Calu3 (cell line): ENCODE measurements at regions not wholly inside any gene's neighbourhood (a gene's known extent, or its start where the extent isn't known, plus 50 kb on each side); places are given as distances from the start of the nearest gene placed in this dataset.

Experiments used
- BruUV-seq: library from RNA; stranded (reverse); fragments of 400-500 nt; replicated peaks from 2 replicates; lab custom pipeline; 2021; lab: Mats Ljungman, UMichigan
- CTCF ChIA-PET: fragments of 300-600 bp; sonication (Branson Sonifier 250); formaldehyde crosslinking; loops from one replicate; lab custom pipeline; 2022; ENCODE audit warnings: antibody characterized with exemption; lab: Charles Lee
- DNase-seq: peaks from one replicate; pipeline ENCODE4 v3.0.0; 2022
- H3K27ac Mint-ChIP-seq: one replicate; pipeline ENCODE4 v1.8.0; 2022; ENCODE audit warnings: mixed read lengths; ENCODE audit not compliant: unreplicated experiment
- H3K27me3 Mint-ChIP-seq: one replicate; pipeline ENCODE4 v1.8.0; 2022; ENCODE audit warnings: mixed read lengths; ENCODE audit not compliant: unreplicated experiment
- H3K36me3 Mint-ChIP-seq: one replicate; pipeline ENCODE4 v1.8.0; 2022; ENCODE audit warnings: mild to moderate bottlenecking, moderate library complexity, mixed read lengths; ENCODE audit not compliant: insufficient read depth, unreplicated experiment
- H3K4me1 Mint-ChIP-seq: one replicate; pipeline ENCODE4 v1.8.0; 2022; ENCODE audit warnings: mild to moderate bottlenecking, low read depth, mixed read lengths; ENCODE audit not compliant: unreplicated experiment
- H3K4me3 Mint-ChIP-seq: one replicate; pipeline ENCODE4 v1.8.0; 2022; ENCODE audit warnings: mild to moderate bottlenecking, low read depth, moderate library complexity, mixed read lengths; ENCODE audit not compliant: unreplicated experiment
- H3K9me3 Mint-ChIP-seq: one replicate; pipeline ENCODE4 v1.8.0; 2022; ENCODE audit warnings: low read depth, mixed read lengths; ENCODE audit not compliant: unreplicated experiment
- CTCF ChIP-seq: fragments of 200-600 bp; IDR thresholded peaks from one replicate; pipeline ENCODE4 v1.8.0; 2022; ENCODE audit warnings: antibody characterized with exemption; ENCODE audit not compliant: unreplicated experiment
- intact Hi-C: fragments of 100-400 bp; cut with micrococcal nuclease; formaldehyde crosslinking; loops from one replicate; pipeline ENCODE4 v1.10.0; 2022; ENCODE audit not compliant: unreplicated experiment

GRCh38 chr2:147031897-147032296 lies 812.9 kb upstream of the ACVR2A start:
- no peak for TF ChIP-seq CTCF
- CTCF ChIA-PET, result interaction anchor here (0.8 to 1.2 kb wide), 3 partner anchors 105 to 879 kb away, joined by 3 to 4 read pairs (median 3); no protein-coding TSS in a partner anchor
- BruUV-seq, result no TSS peak
- intact Hi-C loops, result loop anchor here (2.0 to 10.0 kb wide), 5 partner anchors 105 to 880 kb away; partner anchors contain the start of gene ACVR2A
- peaks cover 63% of the 10 kb centered on the region for H3K4me1 Mint-ChIP-seq
- H3K27ac Mint-ChIP-seq, result peak overlapping the region; percentile 79
- H3K9me3 Mint-ChIP-seq, result peaks cover 5% of the 10 kb centered on the region
- H3K4me3 Mint-ChIP-seq, result peak overlapping the region; percentile 64
- H3K27me3 Mint-ChIP-seq, result no peaks in the 10 kb centered on the region
- peaks cover 4% of the 10 kb centered on the region for H3K36me3 Mint-ChIP-seq
- DNase-seq, result peak; percentile 19

- Mint-ChIP-seq H3K4me1 (peaks cover 71% of the 10 kb centered on the region), H3K4me3 (peak overlapping the region; percentile 64), H3K36me3 (peaks cover 4% of the 10 kb centered on the region), H3K27ac (peak overlapping the region; percentile 79), H3K9me3 (peaks cover 5% of the 10 kb centered on the region), H3K27me3 (no peaks in the 10 kb centered on the region)
- CTCF ChIA-PET, result interaction anchor here (0.7 to 1.7 kb wide), 6 partner anchors 14 to 880 kb away, joined by 3 to 4 read pairs (median 3); no protein-coding TSS in a partner anchor
- no peak for TF ChIP-seq CTCF
- intact Hi-C loops, result loop anchor here (2.0 to 10.0 kb wide), 4 partner anchors 104 to 881 kb away; partner anchors contain the start of gene ACVR2A
- no TSS peak for BruUV-seq
- peak; percentile 36 for DNase-seq
Observed at GRCh38 chr2:147030966-147031720, 813.7 kb upstream of the ACVR2A start.

- TF ChIP-seq CTCF, result no peak
- DNase-seq, result no peak
- no peak overlapping the region for H3K4me3 Mint-ChIP-seq
- intact Hi-C loops, result no loop called here
- no peaks in the 10 kb centered on the region for H3K27me3 Mint-ChIP-seq
- no peak overlapping the region for H3K27ac Mint-ChIP-seq
- no TSS peak for BruUV-seq
- CTCF ChIA-PET, result no interaction called here
- H3K4me1 Mint-ChIP-seq, result peaks cover 58% of the 10 kb centered on the region
- peaks cover 6% of the 10 kb centered on the region for H3K9me3 Mint-ChIP-seq
- H3K36me3 Mint-ChIP-seq, result no peaks in the 10 kb centered on the region
Observed at GRCh38 chr2:147027436-147027835, 817.4 kb upstream of the ACVR2A start.

- Mint-ChIP-seq H3K4me1 (peaks cover 53% of the 10 kb centered on the region), H3K36me3 (no peaks in the 10 kb centered on the region), H3K9me3 (peaks cover 9% of the 10 kb centered on the region), H3K27ac (no peak overlapping the region), H3K27me3 (no peaks in the 10 kb centered on the region), H3K4me3 (no peak overlapping the region)
- no peak for TF ChIP-seq CTCF
- BruUV-seq, result no TSS peak
- no peak for DNase-seq
- intact Hi-C loops, result no loop called here
- CTCF ChIA-PET, result no interaction called here
Observed at GRCh38 chr2:147026664-147027295, 818.0 kb upstream of the ACVR2A start.
